ENCODE measurements at regions not wholly inside any gene's neighbourhood (a gene's known extent, or its start where the extent isn't known, plus 50 kb on each side); places are given as distances from the start of the nearest gene placed in this dataset.
"Not testable (repeated sequence)": the region's sequence is repeated elsewhere in the genome, so short reads cannot be mapped to it uniquely, and the experiment has no call there.

GRCh38 chr1:65649185-65649584 is 143.5 kb upstream of the PDE4B start:
- not testable (repeated sequence) for H3K9ac ChIP-seq (ENCODE audit: low read depth, low read length); H3K27ac ChIP-seq (ENCODE audit: low read length); H3K27me3 ChIP-seq (ENCODE audit: insufficient read depth, low read length); H3K9me3 ChIP-seq (ENCODE audit: insufficient read depth, low read depth, low read length); H3K4me3 ChIP-seq (ENCODE audit: low read length); H3K36me3 ChIP-seq (ENCODE audit: insufficient read depth, low read depth, low read length); H3K4me1 ChIP-seq (ENCODE audit: insufficient read depth, low read length)

- H3K36me3 ChIP-seq (ENCODE audit: insufficient read depth, low read depth, low read length): no peaks in the 10 kb centered on the region
Measured at GRCh38 chr1:65650682-65651081, 142.0 kb upstream of the PDE4B start.

GRCh38 chr1:65654526-65654925 is 138.2 kb upstream of the PDE4B start:
- H3K36me3 ChIP-seq (ENCODE audit: insufficient read depth, low read depth, low read length); H3K4me3 ChIP-seq (ENCODE audit: low read length); H3K27me3 ChIP-seq (ENCODE audit: insufficient read depth, low read length); H3K9ac ChIP-seq (ENCODE audit: low read depth, low read length); H3K9me3 ChIP-seq (ENCODE audit: insufficient read depth, low read depth, low read length); H3K4me1 ChIP-seq (ENCODE audit: insufficient read depth, low read length); H3K27ac ChIP-seq (ENCODE audit: low read length): not testable (repeated sequence)

More at GRCh38 chr1:65650682-65651081, 142.0 kb upstream of the PDE4B start:
- Histone ChIP-seq H3K9ac (ENCODE audit: low read depth, low read length) (no peak overlapping the region), H3K4me1 (ENCODE audit: insufficient read depth, low read length) (no peaks in the 10 kb centered on the region), H3K27me3 (ENCODE audit: insufficient read depth, low read length) (no peaks in the 10 kb centered on the region), H3K4me3 (ENCODE audit: low read length) (no peak overlapping the region), H3K27ac (ENCODE audit: low read length) (no peak overlapping the region), H3K9me3 (ENCODE audit: insufficient read depth, low read depth, low read length) (peaks cover 10% of the 10 kb centered on the region; the same call in 1 of the 2 replicates)

- not testable (repeated sequence) for H3K9ac ChIP-seq (ENCODE audit: low read depth, low read length); H3K27ac ChIP-seq (ENCODE audit: low read length); H3K4me3 ChIP-seq (ENCODE audit: low read length); H3K27me3 ChIP-seq (ENCODE audit: insufficient read depth, low read length); H3K36me3 ChIP-seq (ENCODE audit: insufficient read depth, low read depth, low read length); H3K4me1 ChIP-seq (ENCODE audit: insufficient read depth, low read length); H3K9me3 ChIP-seq (ENCODE audit: insufficient read depth, low read depth, low read length)
Measured at GRCh38 chr1:65657609-65658008, 135.1 kb upstream of the PDE4B start.

- H3K9ac ChIP-seq (ENCODE audit: low read depth, low read length): no peak overlapping the region
- H3K36me3 ChIP-seq (ENCODE audit: insufficient read depth, low read depth, low read length): no peaks in the 10 kb centered on the region
- H3K27ac ChIP-seq (ENCODE audit: low read length): no peak overlapping the region
- H3K9me3 ChIP-seq (ENCODE audit: insufficient read depth, low read depth, low read length): no peaks in the 10 kb centered on the region
- H3K4me3 ChIP-seq (ENCODE audit: low read length): no peak overlapping the region
- H3K4me1 ChIP-seq (ENCODE audit: insufficient read depth, low read length): no peaks in the 10 kb centered on the region
- H3K27me3 ChIP-seq (ENCODE audit: insufficient read depth, low read length): no peaks in the 10 kb centered on the region
Measured at GRCh38 chr1:65658122-65658521, 134.6 kb upstream of the PDE4B start.

- Histone ChIP-seq H3K9me3 (ENCODE audit: insufficient read depth, low read depth, low read length) (peaks cover 7% of the 10 kb centered on the region; the same call in 1 of the 2 replicates), H3K27me3 (ENCODE audit: insufficient read depth, low read length) (no peaks in the 10 kb centered on the region), H3K27ac (ENCODE audit: low read length) (no peak overlapping the region), H3K4me1 (ENCODE audit: insufficient read depth, low read length) (no peaks in the 10 kb centered on the region), H3K36me3 (ENCODE audit: insufficient read depth, low read depth, low read length) (no peaks in the 10 kb centered on the region), H3K9ac (ENCODE audit: low read depth, low read length) (no peak overlapping the region), H3K4me3 (ENCODE audit: low read length) (no peak overlapping the region)
Measured at GRCh38 chr1:65668368-65668767, 124.3 kb upstream of the PDE4B start.

GRCh38 chr1:65670518-65670917 is 122.2 kb upstream of the PDE4B start:
- Histone ChIP-seq H3K27me3 (ENCODE audit: insufficient read depth, low read length) (no peaks in the 10 kb centered on the region), H3K36me3 (ENCODE audit: insufficient read depth, low read depth, low read length) (no peaks in the 10 kb centered on the region), H3K9ac (ENCODE audit: low read depth, low read length) (no peak overlapping the region), H3K9me3 (ENCODE audit: insufficient read depth, low read depth, low read length) (peaks cover 4% of the 10 kb centered on the region; the same call in 1 of the 2 replicates), H3K4me3 (ENCODE audit: low read length) (no peak overlapping the region), H3K4me1 (ENCODE audit: insufficient read depth, low read length) (no peaks in the 10 kb centered on the region), H3K27ac (ENCODE audit: low read length) (no peak overlapping the region)

- Histone ChIP-seq H3K4me1 (ENCODE audit: insufficient read depth, low read length) (no peaks in the 10 kb centered on the region), H3K9me3 (ENCODE audit: insufficient read depth, low read depth, low read length) (no peaks in the 10 kb centered on the region), H3K36me3 (ENCODE audit: insufficient read depth, low read depth, low read length) (no peaks in the 10 kb centered on the region), H3K27me3 (ENCODE audit: insufficient read depth, low read length) (no peaks in the 10 kb centered on the region), H3K9ac (ENCODE audit: low read depth, low read length) (no peak overlapping the region), H3K4me3 (ENCODE audit: low read length) (no peak overlapping the region), H3K27ac (ENCODE audit: low read length) (no peak overlapping the region)
Measured at GRCh38 chr1:65674522-65674921, 118.2 kb upstream of the PDE4B start.

- H3K9me3 ChIP-seq (ENCODE audit: insufficient read depth, low read depth, low read length): no peaks in the 10 kb centered on the region
- no peaks in the 10 kb centered on the region for H3K4me1 ChIP-seq (ENCODE audit: insufficient read depth, low read length)
- H3K27me3 ChIP-seq (ENCODE audit: insufficient read depth, low read length): no peaks in the 10 kb centered on the region
- H3K36me3 ChIP-seq (ENCODE audit: insufficient read depth, low read depth, low read length): no peaks in the 10 kb centered on the region
- no peak overlapping the region for H3K4me3 ChIP-seq (ENCODE audit: low read length)
- H3K9ac ChIP-seq (ENCODE audit: low read depth, low read length): no peak overlapping the region
- no peak overlapping the region for H3K27ac ChIP-seq (ENCODE audit: low read length)
Measured at GRCh38 chr1:65679773-65680172, 112.9 kb upstream of the PDE4B start.

GRCh38 chr1:65681096-65681495 is 111.6 kb upstream of the PDE4B start:
- Histone ChIP-seq H3K36me3 (ENCODE audit: insufficient read depth, low read depth, low read length) (no peaks in the 10 kb centered on the region), H3K4me1 (ENCODE audit: insufficient read depth, low read length) (no peaks in the 10 kb centered on the region), H3K9me3 (ENCODE audit: insufficient read depth, low read depth, low read length) (peaks cover 8% of the 10 kb centered on the region; the same call in 1 of the 2 replicates), H3K4me3 (ENCODE audit: low read length) (no peak overlapping the region), H3K27ac (ENCODE audit: low read length) (no peak overlapping the region), H3K9ac (ENCODE audit: low read depth, low read length) (no peak overlapping the region), H3K27me3 (ENCODE audit: insufficient read depth, low read length) (no peaks in the 10 kb centered on the region)

GRCh38 chr1:65687428-65688214 is 105.1 kb upstream of the PDE4B start:
- Histone ChIP-seq H3K9me3 (ENCODE audit: insufficient read depth, low read depth, low read length) (peaks cover 11% of the 10 kb centered on the region), H3K27ac (ENCODE audit: low read length) (no peak overlapping the region), H3K9ac (ENCODE audit: low read depth, low read length) (no peak overlapping the region), H3K4me1 (ENCODE audit: insufficient read depth, low read length) (no peaks in the 10 kb centered on the region), H3K4me3 (ENCODE audit: low read length) (no peak overlapping the region), H3K36me3 (ENCODE audit: insufficient read depth, low read depth, low read length) (no peaks in the 10 kb centered on the region), H3K27me3 (ENCODE audit: insufficient read depth, low read length) (no peaks in the 10 kb centered on the region)

- Histone ChIP-seq H3K36me3 (ENCODE audit: insufficient read depth, low read depth, low read length) (no peaks in the 10 kb centered on the region), H3K27ac (ENCODE audit: low read length) (no peak overlapping the region), H3K4me1 (ENCODE audit: insufficient read depth, low read length) (no peaks in the 10 kb centered on the region), H3K4me3 (ENCODE audit: low read length) (no peak overlapping the region), H3K9me3 (ENCODE audit: insufficient read depth, low read depth, low read length) (peaks cover 11% of the 10 kb centered on the region), H3K27me3 (ENCODE audit: insufficient read depth, low read length) (no peaks in the 10 kb centered on the region), H3K9ac (ENCODE audit: low read depth, low read length) (no peak overlapping the region)
Measured at GRCh38 chr1:65688215-65688566, 104.5 kb upstream of the PDE4B start.
